ENCODE measurements at regions not wholly inside any gene's neighbourhood (a gene's known extent, or its start where the extent isn't known, plus 50 kb on each side); places are given as distances from the start of the nearest gene placed in this dataset.

DNA sequence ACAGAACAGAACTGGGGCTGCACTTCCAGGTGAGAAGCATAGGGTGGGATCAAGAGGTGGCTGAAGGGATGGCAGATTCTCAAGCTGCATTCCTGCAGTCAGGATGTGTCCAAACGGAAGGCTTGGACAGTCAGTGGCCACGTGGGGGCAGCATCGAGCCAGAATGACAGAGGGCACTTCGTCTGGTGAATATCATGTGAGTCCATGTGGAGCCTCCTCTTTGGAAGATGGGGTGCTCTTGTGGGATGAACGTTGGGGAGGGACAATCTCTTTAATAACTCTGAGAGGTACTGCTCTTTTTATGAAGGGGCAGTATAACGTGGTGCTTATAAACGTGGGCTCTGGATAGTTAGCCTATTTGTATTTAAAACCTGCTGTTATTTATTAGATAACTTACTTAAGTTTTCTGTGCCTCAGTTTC, 154.9 kb upstream of the NAV2 start:
- peak; percentile 60 to 80 for DNase-seq

DNA sequence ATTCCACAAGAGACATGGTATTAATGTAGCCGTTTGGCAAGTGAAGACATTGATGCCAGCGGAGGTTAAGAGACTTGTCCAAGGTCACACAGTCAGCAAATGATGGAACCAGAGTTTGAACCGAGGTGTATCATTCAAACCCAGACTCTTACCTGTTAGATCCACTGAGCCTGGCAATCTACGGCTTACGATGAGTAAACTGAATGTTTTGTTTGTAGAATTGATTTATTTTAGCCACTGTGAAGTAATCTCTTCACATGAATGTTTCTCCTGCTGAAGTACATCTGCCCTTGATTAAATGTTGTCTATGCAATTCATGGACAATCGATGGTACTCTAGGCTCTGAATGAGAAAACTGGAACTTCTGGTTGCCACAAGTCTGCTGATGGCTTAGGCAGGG, 155.5 kb upstream of the NAV2 start:
- no peak for DNase-seq

DNA sequence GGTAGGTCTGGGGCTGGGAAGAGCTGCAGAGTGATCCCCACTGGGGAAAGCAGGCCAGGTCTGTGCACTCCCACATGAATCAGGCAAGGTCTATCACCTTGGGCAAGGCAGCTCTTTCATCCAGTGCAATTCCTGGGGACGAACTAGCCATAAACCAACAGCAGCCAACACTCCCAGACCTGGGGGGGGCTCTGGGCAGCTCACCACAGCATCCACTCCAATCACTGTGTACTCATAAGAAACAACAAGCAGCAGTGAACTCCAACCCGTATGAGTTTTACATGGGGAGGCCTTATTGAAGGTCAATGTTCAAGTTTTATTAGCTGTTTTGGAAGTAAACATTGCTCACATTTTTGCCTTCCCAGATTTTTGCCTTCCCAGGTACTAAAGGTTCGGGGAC, 157.4 kb upstream of the NAV2 start:
- DNase-seq, result no peak

DNA sequence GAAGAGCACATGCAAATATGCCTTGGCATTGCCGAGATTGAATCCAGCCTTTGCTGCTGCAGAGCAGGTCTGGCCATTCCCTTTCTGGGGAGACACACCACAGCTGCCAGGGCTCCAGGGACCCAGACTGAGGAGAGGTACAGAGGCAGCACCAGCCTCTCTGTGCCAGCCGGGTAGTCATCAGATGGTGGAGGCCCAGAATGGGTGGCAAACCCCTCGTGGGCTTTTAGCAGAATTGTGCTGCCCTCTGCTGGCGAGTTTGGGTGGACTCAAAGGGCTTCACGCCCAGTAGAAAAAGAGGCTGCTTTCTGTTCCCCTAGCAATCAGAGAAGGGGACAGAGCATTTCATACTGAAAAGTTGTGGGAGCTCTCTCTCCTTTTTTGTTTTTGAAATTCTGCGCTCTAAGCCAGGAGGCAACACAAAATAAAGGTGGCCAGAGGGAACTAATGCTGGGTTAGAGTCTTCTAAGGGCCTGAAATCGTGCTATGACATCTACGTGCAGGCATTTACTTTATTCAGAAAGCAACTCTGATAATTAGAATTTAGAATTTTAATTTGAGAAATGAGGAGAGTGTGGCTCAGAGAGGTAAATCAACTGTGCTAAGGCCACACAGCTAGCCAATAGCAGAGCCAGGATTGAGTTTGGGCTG, 158.8 kb upstream of the NAV2 start:
- DNase-seq, result peak; percentile 84

GRCh38 chr11:19552656-19553260, 159.9 kb upstream of the NAV2 start:
- peak in 1 of 2 donors; percentile 16 for DNase-seq

DNA sequence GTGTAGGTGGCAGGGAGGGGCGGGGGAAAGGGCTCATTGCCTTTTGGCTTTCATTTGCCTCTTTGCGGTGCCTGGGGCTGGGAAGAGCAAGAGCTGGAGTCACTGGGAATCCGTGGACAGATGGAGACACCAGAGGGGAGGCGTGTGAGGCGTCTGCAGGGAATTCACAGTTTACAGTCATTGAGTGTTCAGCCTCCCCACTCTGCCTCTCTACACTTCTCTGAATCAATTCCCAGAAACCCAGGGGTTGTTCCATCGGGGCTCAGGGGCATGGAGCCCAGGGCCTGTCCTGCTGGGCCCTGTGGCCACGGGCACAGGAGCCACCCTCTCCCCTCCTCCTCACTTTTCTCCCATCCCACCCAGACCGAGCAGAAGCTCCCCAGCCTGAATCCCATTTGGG, 160.5 kb upstream of the NAV2 start:
- peak in 1 of 2 donors; percentile 15 for DNase-seq

DNA sequence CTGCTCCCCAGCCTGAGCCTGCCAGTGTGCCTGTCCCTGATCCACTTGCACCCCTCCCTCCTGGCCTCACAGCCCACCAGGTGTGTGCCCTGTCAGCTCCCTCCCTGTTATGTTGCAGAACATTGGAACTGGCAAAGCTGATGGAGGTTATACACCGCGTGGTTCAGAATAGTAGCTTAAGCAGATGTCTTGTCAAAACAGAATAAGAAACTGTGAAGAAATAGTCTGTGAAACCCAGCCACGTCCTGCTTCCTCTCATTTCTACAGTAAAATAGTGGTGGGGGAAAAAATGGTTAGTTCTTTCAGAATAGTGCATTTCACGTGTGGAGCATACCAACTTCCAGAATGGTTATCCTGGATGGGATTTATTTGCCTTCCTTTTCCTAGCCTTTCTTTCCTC, 161.2 kb upstream of the NAV2 start:
- DNase-seq, result no peak

DNA sequence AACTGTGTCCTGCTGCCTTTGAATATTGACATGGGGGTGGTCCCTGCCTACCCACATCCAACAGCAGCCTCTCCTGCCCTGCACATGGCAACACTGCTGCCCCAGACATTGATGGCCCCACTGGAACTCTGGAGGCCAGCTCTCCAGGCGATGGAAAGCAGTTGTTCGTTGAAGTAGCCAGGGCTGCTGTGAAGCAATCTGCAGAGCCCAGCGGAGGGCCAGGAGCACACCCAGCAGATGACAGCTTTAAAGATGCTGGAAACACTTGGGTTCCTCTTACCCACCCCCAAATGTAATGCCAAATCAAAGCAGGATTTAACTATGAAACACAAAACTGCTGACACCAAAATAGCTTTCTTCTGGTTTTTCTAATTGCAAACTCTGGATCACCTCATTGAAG, 165.6 kb upstream of the NAV2 start:
- no peak for DNase-seq

- DNase-seq, result no peak
These were observed 166.3 kb upstream of the NAV2 start for GRCh38 chr11:19546325-19546724.

- DNase-seq, result no peak
These were observed 171.1 kb upstream of the NAV2 start for GRCh38 chr11:19541521-19542049.

DNA sequence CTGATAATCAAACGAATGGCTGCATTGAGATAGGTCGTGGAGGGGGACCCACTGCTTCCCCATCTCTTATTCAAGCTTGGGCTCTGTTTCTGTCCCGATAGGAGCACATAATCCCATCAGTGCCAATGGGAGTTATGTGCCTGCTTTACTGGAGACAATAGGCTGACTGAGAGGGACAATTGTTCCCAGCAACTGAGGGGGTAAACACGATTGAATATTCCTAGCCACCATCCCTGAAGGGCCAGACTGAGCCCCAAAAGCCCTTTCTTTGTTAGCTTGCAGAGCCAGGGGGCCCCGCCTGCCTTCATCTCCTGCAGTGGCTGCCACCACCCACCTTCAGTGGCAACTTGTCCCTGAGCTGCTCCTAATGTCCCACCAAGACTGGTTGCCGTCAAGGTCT, 172.8 kb upstream of the NAV2 start:
- DNase-seq, result peak; percentile 20 to 67

- DNase-seq, result no peak
These were observed 174.7 kb upstream of the NAV2 start for GRCh38 chr11:19537803-19538453.

GRCh38 chr11:19536131-19536530, 176.5 kb upstream of the NAV2 start:
- DNase-seq, result no peak

DNA sequence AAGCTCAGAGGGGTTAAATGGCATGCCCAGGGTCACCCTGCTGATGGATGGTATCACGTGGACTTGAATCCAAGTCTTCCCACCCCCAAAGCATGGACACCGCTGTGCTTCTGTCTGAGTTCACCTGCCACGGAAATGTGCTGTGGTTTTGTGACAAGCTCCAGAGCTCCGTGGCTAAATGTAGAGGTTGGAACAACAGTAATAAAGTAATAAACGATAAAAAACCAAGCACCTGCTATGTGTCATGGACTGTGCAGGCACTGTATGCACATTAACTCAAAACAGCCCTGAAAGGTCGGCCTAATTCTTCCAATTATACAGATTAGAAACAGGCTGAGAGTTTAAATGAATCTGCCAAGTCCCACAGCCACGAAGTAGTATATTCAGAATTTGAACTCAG, 182.1 kb upstream of the NAV2 start:
- no peak for DNase-seq

DNA sequence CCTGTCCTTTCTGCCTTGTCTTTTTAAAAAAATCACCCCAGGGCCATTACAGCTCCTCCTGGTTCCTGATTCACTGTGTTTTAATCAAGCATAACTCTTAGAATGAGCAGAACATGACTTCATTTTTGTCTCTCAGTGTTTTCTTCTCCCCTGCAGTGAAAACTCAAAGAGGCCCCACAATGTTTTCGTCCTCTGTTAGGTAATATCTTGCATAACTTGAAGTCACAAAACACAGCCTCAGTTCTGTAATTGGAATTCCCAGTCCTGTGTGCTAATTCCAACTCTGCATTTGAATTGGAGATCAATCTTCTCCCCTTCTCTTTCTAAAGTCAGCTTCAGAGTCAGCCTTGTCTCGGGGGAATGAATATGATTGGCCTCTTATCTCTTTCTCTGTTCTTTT, 186.5 kb upstream of the NAV2 start:
- DNase-seq, result no peak

DNA sequence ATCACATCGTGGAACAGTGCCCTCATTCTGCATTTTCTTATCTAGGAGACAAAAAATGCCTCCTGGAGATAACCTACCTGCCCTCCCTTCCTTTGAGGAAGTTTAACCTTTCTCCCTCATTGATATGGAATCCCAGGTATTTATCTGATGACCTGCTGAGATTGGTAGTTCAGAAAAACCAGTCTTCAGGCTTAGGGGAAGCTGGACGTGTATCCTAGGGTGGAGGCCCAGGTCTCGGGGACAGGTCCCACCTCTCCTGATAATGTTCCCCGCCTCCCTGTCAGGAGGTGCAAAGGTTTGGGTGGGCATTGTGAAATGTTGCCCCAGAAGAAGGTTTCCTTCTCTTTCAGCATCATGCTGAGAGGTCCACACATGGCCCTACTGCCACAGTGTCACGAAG, 186.9 kb upstream of the NAV2 start:
- no peak for DNase-seq

- no peak for DNase-seq
These were observed 187.4 kb upstream of the NAV2 start for GRCh38 chr11:19525276-19525675.

DNA sequence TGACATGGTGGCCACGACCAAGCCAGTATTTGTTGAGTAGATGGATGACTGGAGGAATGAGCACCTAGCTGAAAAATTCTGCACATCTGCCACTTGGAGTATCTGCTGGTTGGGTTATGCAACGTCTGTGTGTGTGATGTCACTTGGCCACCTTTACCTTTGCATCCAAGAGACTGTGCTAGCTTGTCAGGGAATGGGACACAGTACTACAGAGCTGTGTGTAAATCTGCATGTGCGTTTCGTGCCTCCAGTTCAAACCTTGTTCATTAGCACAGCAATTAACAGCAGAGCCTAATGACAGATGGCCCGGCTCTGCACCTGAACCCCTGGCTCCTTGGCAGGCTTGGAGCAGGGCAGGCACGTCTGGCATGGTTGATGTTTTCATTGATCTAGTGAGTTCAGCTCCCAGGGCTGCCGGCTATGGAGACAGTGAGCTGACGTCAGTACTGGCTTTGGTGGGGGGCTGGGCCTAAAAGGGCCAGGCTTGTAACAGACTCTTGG, 188.4 kb upstream of the NAV2 start:
- DNase-seq, result peak; percentile 22 to 58

DNA sequence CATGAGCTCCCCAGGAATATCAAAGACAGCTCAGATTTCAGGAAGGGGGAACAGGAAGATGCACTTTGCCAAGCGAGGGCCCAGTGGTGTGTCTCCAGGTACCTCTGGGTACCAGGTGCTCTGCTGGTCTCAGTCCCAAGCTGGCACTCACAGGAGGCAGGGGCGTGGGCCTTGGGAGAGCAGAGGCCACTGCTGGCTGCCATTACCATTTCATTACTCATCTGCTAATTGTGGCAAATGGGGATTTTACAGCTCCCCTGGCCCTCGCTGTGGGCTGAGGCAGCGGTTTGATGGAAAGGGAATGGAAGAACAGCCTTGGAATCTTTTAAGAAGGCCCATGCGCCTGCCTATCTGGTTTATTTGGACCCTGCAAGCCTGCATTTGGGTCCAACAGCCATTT, 192.0 kb upstream of the NAV2 start:
- DNase-seq, result no peak

- peak in 1 of 2 donors; percentile 24 for DNase-seq
These were observed 192.6 kb upstream of the NAV2 start for GRCh38 chr11:19519912-19520641.

DNA sequence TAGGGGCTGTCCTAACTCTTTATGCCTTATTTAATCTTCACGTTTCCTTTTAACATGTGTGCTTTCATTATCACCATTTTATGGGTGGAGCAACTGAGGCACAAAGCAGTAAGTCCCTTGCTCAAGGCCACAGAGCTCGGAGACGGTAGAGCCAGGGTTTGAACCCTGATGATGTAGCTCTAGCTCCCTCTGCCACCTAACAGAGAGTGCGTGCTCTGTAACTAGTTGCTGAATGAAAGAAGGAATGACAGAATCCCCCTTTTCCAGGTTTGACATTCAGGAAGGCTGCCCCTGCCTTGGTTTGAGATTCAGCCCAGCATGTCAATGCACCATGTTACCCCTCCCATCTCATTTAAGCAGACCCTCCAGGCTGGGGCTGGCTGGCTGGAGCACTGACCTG, 193.3 kb upstream of the NAV2 start:
- no peak for DNase-seq

- no peak for DNase-seq
These were observed 199.4 kb upstream of the NAV2 start for GRCh38 chr11:19513253-19513652.

GRCh38 chr11:19512618-19513017, 200.0 kb upstream of the NAV2 start:
- DNase-seq, result no peak
